Natural killer cell (primary cell): ENCODE measurements at regions not wholly inside any gene's neighbourhood (a gene's known extent, or its start where the extent isn't known, plus 50 kb on each side); places are given as distances from the start of the nearest gene placed in this dataset.

Source experiments
- ATAC-seq, 3 donors: fragments of 150-1000 bp in 2 of 3; fragments of 200-7000 bp in 1 of 3; cut with Tn5 transposase; 1 replicate in 1 of 3; 2 replicates in 2 of 3; pipeline ENCODE4 v1.10.0; 2021; ENCODE audit warnings: mild to moderate bottlenecking in 2 of 3, moderate library complexity in 2 of 3
- DNase-seq, 2 donors: peaks; one replicate each; pipeline versions ENCODE4 v3.0.0 to v3.0.0-alpha.2; 2013 to 2021; ENCODE audit warnings: mixed read lengths in 1 of 2
- H3K27ac ChIP-seq: one replicate; pipeline ENCODE4 v1.5.1; 2013; ENCODE audit warnings: mild to moderate bottlenecking, low read length
- H3K27me3 ChIP-seq: one replicate; pipeline ENCODE4 v1.6.1; 2013; ENCODE audit warnings: low read length; ENCODE audit not compliant: control insufficient read depth, insufficient read depth
- H3K36me3 ChIP-seq: one replicate; pipeline ENCODE4 v1.6.1; 2013; ENCODE audit warnings: low read length; ENCODE audit not compliant: control insufficient read depth, insufficient read depth
- H3K4me1 ChIP-seq: one replicate; pipeline ENCODE4 v1.6.1; 2013; ENCODE audit warnings: low read length; ENCODE audit not compliant: control insufficient read depth, insufficient read depth
- H3K4me3 ChIP-seq: one replicate; pipeline ENCODE4 v1.5.1; 2013; ENCODE audit warnings: low read length
- H3K9me3 ChIP-seq: one replicate; pipeline ENCODE4 v1.6.1; 2013; ENCODE audit warnings: low read length; ENCODE audit not compliant: control insufficient read depth, insufficient read depth
- H3K27ac Mint-ChIP-seq, 2 donors: one replicate each; pipeline ENCODE4 v1.8.0; 2022; ENCODE audit warnings: mild to moderate bottlenecking in 2 of 2, mixed read lengths in 2 of 2, moderate library complexity in 1 of 2
- H3K27me3 Mint-ChIP-seq, 2 donors: one replicate each; pipeline ENCODE4 v1.8.0; 2022; ENCODE audit warnings: low read depth in 2 of 2, mixed read lengths in 2 of 2
- H3K36me3 Mint-ChIP-seq: one replicate; pipeline ENCODE4 v1.8.0; 2022; ENCODE audit warnings: mixed read lengths
- H3K4me1 Mint-ChIP-seq, 2 donors: one replicate each; pipeline ENCODE4 v1.8.0; 2022; ENCODE audit warnings: mixed read lengths in 2 of 2
- H3K4me3 Mint-ChIP-seq: one replicate; pipeline ENCODE4 v1.8.0; 2022; ENCODE audit warnings: mild to moderate bottlenecking, moderate library complexity, mixed read lengths
- H3K9me3 Mint-ChIP-seq, 2 donors: one replicate each; pipeline ENCODE4 v1.8.0; 2022; ENCODE audit warnings: mixed read lengths in 2 of 2
- WGBS: methylation state at CpG from one replicate; pipeline ENCODE4 v1.1.7; 2013; ENCODE audit warnings: missing lambda C conversion rate; ENCODE audit not compliant: insufficient coverage; 5-methylcytosine and 5-hydroxymethylcytosine counted together
- intact Hi-C: fragments of 100-400 bp; cut with micrococcal nuclease; formaldehyde crosslinking; loops from one replicate; pipeline ENCODE4 v1.14.2; 2022
- TF ChIP-seq, protein P1 (sequence below): fragments of 200-600 bp; IDR thresholded peaks from one replicate; pipeline ENCODE4 v1.8.0; 2022; ENCODE audit warnings: antibody characterized with exemption

- DNase-seq = no peak
Measured at GRCh38 chr9:134218230-134218629, 53.9 kb upstream of the RNU6ATAC start.

GRCh38 chr9:134219646-134220060, 55.3 kb upstream of the RNU6ATAC start:
- intact Hi-C loops = no loop called here
- Mint-ChIP-seq H3K36me3 (no peaks in the 10 kb centered on the region), H3K27ac (no peak overlapping the region), H3K27me3 (no peaks in the 10 kb centered on the region), H3K4me1 (no peaks in the 10 kb centered on the region), H3K9me3 (no peaks in the 10 kb centered on the region), H3K4me3 (no peak overlapping the region)
- Histone ChIP-seq H3K9me3 (no peaks in the 10 kb centered on the region), H3K4me3 (no peak overlapping the region), H3K36me3 (no peaks in the 10 kb centered on the region), H3K4me1 (no peaks in the 10 kb centered on the region), H3K27ac (no peak overlapping the region), H3K27me3 (no peaks in the 10 kb centered on the region)
- TF ChIP-seq, protein P1, sequence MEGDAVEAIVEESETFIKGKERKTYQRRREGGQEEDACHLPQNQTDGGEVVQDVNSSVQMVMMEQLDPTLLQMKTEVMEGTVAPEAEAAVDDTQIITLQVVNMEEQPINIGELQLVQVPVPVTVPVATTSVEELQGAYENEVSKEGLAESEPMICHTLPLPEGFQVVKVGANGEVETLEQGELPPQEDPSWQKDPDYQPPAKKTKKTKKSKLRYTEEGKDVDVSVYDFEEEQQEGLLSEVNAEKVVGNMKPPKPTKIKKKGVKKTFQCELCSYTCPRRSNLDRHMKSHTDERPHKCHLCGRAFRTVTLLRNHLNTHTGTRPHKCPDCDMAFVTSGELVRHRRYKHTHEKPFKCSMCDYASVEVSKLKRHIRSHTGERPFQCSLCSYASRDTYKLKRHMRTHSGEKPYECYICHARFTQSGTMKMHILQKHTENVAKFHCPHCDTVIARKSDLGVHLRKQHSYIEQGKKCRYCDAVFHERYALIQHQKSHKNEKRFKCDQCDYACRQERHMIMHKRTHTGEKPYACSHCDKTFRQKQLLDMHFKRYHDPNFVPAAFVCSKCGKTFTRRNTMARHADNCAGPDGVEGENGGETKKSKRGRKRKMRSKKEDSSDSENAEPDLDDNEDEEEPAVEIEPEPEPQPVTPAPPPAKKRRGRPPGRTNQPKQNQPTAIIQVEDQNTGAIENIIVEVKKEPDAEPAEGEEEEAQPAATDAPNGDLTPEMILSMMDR = no peak
- WGBS = 89% methylated on average over 18 of the region's 24 CpGs
- ATAC-seq (no peak), DNase-seq (no peak)

More at GRCh38 chr9:134218230-134218629, 53.9 kb upstream of the RNU6ATAC start:
- intact Hi-C loops = no loop called here
- no peaks in the 10 kb centered on the region for H3K36me3 ChIP-seq
- H3K27me3 Mint-ChIP-seq = no peaks in the 10 kb centered on the region
- no peaks in the 10 kb centered on the region for H3K9me3 ChIP-seq
- no peak overlapping the region for H3K4me3 Mint-ChIP-seq
- H3K9me3 Mint-ChIP-seq = no peaks in the 10 kb centered on the region
- no peak overlapping the region for H3K4me3 ChIP-seq
- ATAC-seq = no peak
- no peaks in the 10 kb centered on the region for H3K4me1 Mint-ChIP-seq
- no peak overlapping the region for H3K27ac ChIP-seq
- no peak overlapping the region for H3K27ac Mint-ChIP-seq
- H3K27me3 ChIP-seq = no peaks in the 10 kb centered on the region
- 76% methylated on average over 6 of the region's 6 CpGs for WGBS
- TF ChIP-seq, protein P1 = no peak
- H3K36me3 Mint-ChIP-seq = no peaks in the 10 kb centered on the region
- H3K4me1 ChIP-seq = no peaks in the 10 kb centered on the region

- no peak overlapping the region for H3K27ac ChIP-seq
- TF ChIP-seq, protein P1 = no peak
- intact Hi-C loops = no loop called here
- H3K36me3 ChIP-seq = no peaks in the 10 kb centered on the region
- no peaks in the 10 kb centered on the region for H3K9me3 ChIP-seq
- no peak overlapping the region for H3K27ac Mint-ChIP-seq
- H3K4me3 ChIP-seq = no peak overlapping the region
- ATAC-seq (no peak), DNase-seq (no peak)
- no peaks in the 10 kb centered on the region for H3K9me3 Mint-ChIP-seq
- H3K4me1 ChIP-seq = no peaks in the 10 kb centered on the region
- H3K27me3 Mint-ChIP-seq = no peaks in the 10 kb centered on the region
- no peaks in the 10 kb centered on the region for H3K36me3 Mint-ChIP-seq
- WGBS = 90% methylated on average over 13 of the region's 13 CpGs
- H3K27me3 ChIP-seq = no peaks in the 10 kb centered on the region
- H3K4me1 Mint-ChIP-seq = no peaks in the 10 kb centered on the region
- no peak overlapping the region for H3K4me3 Mint-ChIP-seq
Measured at GRCh38 chr9:134220311-134220710, 55.9 kb upstream of the RNU6ATAC start.

DNA sequence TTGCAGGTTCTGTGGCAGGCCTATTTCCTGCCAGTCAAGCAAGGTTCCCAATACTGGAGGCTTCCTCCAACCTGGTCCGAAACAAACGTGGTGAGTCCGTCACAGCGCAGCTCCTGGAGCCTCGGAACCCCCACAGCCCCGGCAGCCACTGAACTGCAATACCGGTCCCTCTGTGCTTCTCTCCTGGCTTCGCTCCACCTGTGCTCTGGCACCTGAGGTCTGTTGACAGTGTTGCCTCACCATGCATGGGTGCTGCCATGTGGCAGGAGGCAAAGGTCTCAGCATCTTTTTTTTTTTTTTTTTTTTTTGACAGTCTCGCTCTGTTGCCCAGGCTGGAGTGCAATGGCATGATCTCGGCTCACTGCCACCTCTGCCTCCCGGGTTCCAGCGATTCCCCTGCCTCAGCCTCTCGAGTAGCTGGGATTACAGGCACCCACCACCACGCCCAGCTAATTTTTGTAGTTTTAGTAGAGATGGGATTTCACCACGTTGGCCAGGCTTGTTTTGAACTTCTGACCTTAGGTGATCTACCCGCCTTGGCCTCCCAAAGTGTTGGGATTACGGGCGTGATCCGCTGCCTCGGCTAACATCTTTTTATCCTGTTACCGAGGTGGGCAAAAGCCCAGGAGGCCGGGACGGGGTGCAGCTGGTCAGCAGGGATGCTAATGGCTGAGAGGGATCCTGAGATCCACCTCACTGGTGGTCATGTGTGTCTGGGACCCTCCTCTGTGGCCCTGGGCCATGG, 57.1 kb upstream of the RNU6ATAC start:
- H3K27me3 ChIP-seq = no peaks in the 10 kb centered on the region
- H3K4me1 Mint-ChIP-seq = no peaks in the 10 kb centered on the region
- H3K36me3 ChIP-seq = no peaks in the 10 kb centered on the region
- no peaks in the 10 kb centered on the region for H3K4me1 ChIP-seq
- H3K4me3 Mint-ChIP-seq = no peak overlapping the region
- no peak overlapping the region for H3K27ac ChIP-seq
- no peaks in the 10 kb centered on the region for H3K9me3 Mint-ChIP-seq
- no peaks in the 10 kb centered on the region for H3K36me3 Mint-ChIP-seq
- ATAC-seq (no peak), DNase-seq (no peak)
- H3K4me3 ChIP-seq = no peak overlapping the region
- no peaks in the 10 kb centered on the region for H3K9me3 ChIP-seq
- no peak overlapping the region for H3K27ac Mint-ChIP-seq
- TF ChIP-seq, protein P1 = no peak
- WGBS = 88% methylated on average over 23 of the region's 23 CpGs
- H3K27me3 Mint-ChIP-seq = peaks cover 0 to 4% of the 10 kb centered on the region in 2 donors
- intact Hi-C loops = no loop called here
